Islet of Langerhans (tissue), 1 donor: ENCODE measurements at regions not wholly inside any gene's neighbourhood (a gene's known extent, or its start where the extent isn't known, plus 50 kb on each side); places are given as distances from the start of the nearest gene placed in this dataset.
"Not testable (repeated sequence)": the region's sequence is repeated elsewhere in the genome, so short reads cannot be mapped to it uniquely, and the experiment has no call there.

Source experiments
- FAIRE-seq: peaks from one replicate; lab custom pipeline; 2011; peaks lifted over from hg19 to GRCh38; lab: Jason Lieb, UNC

DNA sequence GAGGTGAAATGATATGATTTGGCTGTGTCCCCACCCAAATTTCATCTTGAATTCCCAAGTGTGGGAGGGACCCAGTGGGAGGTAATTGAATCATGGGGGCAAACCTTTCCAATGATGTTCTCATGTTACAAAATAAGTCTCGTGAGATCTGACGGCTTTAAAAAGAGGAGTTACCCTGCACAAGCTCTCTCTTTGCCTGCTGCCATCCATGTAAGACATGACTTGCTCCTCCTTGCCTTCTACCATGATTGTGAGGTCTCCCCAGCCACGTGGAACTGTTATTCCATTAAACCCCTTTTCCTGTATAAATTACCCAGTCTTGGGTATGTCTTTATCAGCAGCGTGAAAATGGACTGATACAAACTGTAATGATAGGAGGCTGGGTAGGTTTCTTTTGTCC, 145.1 kb downstream of the AKR1D1 start:
- FAIRE-seq, result not testable (repeated sequence)

DNA sequence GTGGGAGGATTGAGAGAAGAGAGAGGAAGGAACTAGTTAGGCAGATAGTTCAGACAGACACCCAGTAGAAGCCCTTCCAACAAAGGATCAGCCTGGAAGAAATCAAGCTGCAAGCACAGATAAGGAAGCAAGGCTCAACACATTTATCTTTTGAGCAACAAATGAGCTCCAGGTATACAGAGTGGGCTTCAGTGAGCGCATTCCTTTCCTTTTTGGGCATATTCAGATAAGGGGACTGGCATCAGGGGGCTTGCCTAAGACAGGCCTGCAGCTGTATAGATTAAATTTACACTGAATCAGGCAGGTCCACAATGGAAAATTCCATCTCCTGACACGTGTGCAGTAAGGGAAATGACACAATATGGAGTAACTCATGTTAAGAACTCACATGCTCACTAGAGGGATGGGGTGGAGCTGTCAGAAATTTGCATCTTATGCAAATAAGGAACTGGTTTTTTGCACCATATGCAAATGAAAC, 147.2 kb downstream of the AKR1D1 start:
- no peak for FAIRE-seq

DNA sequence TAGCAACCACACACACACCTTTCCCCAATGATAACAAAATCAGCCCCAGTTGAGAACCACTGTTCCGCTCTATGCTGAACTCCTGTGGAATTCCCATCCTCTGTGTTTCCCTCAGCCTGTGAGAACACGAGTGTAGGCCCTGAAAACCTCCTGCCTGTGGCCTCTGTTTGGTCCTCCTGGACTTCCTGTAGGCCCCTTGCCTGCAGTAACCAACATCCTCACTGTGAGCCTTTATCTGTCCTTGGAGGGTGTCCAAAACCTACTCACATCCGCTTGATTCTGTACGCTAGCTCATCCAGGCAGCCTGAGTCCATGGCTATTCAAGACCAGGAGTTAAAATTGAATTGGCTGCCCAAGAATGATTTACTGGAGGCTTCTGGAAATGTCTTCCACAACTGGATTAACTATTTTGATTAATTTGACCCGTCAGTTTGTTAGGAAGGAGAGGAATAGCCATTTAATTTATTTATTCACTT, 149.8 kb downstream of the AKR1D1 start:
- FAIRE-seq, result no peak

- FAIRE-seq, result no peak
These were observed 150.6 kb downstream of the AKR1D1 start for GRCh38 chr7:138226745-138227279.

DNA sequence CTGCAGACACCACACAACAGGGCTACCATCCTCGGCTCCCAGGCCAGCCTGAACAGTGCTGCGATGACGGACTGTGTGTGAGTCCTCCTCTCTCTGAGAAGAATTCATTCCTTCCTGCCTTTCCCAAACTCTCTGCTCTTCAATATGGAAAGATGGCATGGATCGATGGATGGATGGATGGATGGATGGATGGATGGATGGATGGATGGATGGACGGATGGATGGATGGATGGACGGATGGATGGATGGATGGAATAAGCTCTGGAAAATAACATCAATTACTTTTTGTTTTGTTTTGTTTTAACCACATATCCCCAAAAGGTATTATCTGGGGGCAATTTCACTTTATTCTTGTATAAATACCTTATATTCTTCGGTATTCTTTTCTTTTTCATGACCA, 151.9 kb downstream of the AKR1D1 start:
- FAIRE-seq, result no peak

GRCh38 chr7:138228769-138229168, 152.5 kb downstream of the AKR1D1 start:
- FAIRE-seq, result no peak

DNA sequence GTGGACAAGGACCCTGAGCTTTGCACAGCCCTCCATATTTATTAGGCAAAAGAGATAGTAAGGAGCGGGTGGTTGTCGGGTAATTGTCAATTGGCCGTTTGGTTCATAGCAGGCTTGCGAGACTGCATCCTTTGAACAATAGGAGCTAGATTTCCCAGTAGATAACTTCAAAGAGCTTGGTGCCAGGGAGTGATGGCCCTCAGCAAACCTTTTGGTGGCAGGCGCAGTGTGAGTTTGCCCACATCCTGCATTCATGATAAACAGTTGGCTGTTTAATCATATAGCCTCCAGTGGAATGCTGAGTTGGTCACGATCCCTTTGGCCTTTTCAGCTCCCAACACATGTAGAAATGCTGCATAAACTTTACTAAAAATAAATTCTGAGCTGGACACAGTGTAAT, 156.9 kb downstream of the AKR1D1 start:
- FAIRE-seq, result no peak

DNA sequence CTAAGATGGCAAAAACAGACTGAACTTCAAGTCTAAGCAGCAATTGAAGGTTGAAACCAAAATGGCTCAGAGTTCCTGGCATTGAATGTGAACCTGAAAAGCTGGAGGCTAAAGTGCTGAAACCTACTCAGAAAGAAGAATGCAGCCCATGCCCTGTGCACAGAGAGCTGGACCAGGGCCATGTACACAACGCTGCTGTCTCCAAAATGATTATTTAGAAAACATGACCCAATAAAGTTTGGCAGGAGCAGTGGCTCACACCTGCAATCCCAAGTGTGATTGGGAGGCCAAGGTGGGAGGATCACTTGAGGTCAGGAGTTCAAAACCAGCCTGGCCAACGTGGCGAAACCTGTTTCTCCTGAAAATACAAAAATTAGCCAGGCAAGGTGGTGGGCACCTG, 158.9 kb downstream of the AKR1D1 start:
- FAIRE-seq, result no peak

DNA sequence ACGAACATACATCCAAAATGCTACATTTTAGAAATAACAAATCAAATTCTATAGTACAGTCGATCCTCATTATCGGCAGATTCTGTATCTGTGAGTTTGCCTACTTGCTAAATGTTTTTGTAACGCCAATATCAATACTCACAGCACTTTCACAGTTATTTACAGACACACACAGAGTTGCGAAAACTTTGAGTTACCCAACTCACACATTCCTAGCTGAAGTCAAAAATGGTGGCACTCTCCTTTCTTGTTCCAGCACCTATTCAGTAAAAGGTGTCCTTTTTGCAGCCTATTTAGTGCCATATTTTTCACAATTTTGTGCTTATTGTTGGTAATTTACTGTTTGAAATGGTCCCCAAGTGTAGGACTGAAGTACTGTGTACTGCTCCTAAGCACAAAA, 161.7 kb downstream of the AKR1D1 start:
- no peak for FAIRE-seq

- no peak for FAIRE-seq
These were observed 162.7 kb downstream of the AKR1D1 start for GRCh38 chr7:138238734-138239659.

- FAIRE-seq, result no peak
These were observed 167.2 kb downstream of the AKR1D1 start for GRCh38 chr7:138243430-138243829.

DNA sequence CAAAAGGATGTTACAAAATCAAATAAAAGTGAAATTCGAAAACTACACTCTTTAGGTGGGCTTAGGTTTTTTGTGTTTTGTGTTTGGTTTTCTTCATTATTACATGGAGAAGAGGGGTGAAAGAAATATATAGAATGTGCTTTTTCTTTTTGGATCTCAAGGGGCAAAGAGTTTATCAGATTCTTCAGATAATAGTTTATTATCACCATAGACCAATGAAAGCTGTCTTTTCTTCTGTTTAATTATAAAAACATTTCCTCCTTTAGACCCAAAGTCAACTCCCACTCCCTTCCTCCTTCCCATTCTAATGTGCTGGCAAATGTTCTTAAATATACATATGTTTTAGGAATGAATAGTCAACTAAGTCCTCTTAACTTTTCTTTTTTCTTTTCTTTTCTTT, 167.6 kb downstream of the AKR1D1 start:
- FAIRE-seq, result no peak

DNA sequence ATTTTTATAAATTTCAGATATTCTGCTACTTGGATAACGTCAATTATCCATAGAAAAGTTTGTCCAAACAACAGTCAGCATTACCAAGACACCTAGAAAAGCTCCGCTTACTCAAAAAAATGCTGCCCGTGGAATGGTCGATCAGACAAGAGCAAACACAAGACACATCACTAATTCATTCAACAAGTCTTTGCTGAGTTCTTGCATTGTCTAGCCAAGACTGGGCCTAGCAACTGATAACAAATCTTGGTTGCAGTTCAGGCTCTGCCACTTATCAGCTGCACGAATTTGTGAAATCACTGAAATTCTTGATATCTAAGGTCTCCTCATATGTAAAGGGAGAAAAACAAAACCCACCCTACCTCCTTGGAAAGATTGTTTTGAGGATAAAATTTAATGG, 168.3 kb downstream of the AKR1D1 start:
- FAIRE-seq, result no peak

DNA sequence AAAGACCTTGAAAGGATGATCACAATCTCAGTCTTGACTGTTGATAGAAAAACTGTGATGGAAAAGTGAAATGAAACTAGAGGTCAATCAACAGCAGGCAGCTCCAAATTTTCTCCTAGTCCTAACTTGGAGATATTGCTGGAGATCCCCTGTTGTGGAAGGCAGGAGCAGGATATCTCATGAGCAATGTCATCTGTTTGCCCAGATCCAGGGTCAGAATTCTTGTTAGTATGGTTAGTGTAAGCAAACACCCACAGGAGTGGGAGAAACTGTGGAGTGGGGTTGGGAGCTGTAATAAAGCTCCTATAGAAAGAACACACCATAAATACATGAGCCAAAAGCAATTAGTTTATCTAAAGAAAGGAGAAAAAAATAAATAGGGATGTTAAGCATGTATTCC, 169.0 kb downstream of the AKR1D1 start:
- FAIRE-seq, result no peak

DNA sequence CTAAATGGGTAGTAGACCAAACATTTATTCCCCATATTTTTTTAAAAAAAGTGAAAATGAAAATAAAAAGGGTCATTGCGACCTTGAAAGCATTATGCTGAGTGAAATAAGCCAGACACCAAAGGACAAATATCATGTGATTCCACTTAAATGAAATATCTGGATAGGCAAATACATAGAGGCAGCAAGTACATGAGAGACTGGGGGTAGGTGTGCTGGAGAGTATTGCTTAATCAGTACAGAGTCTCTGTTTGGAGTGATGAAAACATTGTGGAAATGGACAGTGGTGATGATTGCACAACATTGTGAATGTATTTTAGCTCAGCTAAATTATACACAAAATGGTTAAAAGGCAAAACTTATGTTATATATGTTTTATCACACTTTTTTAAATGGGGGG, 169.4 kb downstream of the AKR1D1 start:
- FAIRE-seq, result no peak

- FAIRE-seq, result no peak
These were observed 170.2 kb downstream of the AKR1D1 start for GRCh38 chr7:138246428-138246827.

DNA sequence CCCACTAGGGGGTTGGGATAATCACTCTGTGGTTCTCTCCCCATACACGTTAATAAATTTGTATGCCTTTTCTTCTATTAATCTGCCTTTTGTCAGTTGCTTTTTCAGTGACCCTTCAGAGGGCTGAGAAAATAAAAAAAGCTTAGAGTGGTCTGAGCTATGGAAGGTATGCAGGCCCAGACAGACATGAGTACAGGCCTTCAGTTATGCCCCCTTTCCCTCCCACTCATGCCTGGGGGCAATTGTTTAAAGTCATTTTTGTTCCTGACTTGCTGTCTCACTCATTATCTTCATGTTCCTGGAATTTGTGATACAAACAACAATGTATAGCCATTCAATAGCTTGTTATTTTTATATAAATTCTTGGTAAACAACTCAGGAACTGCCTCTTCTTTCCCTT, 170.8 kb downstream of the AKR1D1 start:
- FAIRE-seq, result no peak

DNA sequence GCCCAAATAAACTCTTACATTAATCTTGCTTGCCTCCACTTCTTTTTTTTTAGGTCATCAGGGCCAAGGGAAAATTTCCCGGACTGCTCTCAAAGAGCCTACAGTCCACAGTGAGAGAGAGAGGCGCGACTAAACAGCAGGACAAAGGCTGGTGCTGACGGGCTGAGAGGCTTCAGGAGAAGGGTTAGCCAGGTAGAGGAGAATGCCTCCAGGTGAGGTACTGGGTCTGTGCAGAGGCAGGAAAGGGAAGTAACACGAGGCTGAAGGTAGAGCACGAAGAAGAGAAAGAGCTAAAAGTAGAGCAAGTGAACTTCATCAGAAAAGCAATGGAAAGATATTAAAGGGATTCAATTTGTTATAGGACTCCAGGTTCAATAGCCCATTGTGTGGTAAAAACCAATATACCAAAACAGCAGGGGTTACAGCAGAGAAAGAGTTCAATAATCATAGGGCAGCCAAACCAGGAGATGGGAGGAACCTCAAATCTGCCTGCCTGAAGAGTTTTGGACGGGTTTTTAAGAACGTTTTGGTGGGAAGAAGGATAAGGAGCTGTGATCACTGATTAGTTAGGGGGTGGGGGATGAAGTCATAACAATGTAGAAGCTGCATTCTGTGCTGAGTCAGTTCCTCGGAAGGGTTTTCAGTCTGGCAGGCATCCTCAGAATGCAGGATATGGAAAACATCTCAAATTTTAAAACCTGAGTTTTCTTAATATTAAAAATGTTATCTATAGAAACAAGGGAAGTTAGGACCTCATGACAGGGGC, 171.5 kb downstream of the AKR1D1 start:
- no peak for FAIRE-seq

- no peak for FAIRE-seq
These were observed 172.3 kb downstream of the AKR1D1 start for GRCh38 chr7:138248609-138249008.

DNA sequence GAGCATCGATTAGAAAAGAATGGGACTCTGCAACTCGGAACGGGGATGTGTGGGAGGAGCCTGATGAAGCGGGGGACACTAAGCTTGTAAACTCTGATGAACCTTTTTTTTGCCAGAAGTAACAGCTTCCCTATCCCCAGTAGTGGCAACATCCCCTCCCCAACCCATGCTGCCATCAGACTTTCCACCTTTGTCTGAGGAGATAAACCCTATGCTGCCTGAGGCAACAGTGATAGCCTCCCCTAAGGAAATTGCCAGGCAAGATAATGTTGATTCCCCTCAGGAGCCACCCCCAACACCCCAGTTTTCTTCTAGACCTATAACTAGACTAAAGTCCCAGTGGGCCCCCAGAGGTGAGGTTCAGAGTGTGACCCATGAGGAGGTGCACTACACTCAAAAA, 173.7 kb downstream of the AKR1D1 start:
- no peak for FAIRE-seq

DNA sequence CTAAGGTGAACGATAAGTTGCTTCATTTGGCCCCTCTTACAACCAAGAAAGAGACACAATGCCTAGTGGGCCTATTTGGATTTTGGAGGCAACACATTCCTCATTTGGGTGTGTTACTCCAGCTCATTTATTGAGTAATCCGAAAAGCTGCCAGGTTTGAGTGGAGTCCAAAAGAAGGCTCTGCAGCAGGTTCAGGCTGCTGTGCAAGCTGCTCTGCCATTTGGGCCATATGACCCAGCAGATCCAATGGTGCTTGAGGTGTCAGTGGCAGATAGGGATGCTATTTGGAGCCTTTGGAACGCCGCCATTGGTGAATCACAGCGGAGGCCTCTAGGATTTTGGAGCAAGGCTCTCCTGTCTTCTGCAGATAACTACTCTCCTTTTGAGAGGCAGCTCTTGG, 176.4 kb downstream of the AKR1D1 start:
- FAIRE-seq, result not testable (repeated sequence)

DNA sequence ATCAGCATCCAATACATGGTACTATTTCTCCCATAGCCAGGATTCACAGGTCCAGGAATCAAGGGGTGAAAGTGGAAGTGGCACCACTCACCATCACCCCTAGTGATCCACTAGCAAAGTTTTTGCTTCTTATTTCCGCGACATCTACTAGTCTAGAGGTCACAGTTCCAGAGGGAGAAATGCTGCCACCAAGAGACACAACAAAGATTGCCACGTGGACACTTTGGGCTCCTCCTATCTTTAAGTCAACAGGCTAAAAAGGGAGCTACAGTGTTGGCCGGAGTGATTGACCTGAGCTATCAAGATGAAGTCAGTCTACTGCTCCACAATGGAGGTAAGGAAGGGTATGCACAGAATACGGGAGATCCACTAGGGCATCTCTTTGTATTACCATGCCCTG, 178.2 kb downstream of the AKR1D1 start:
- no peak for FAIRE-seq
